ENCODE measurements at regions not wholly inside any gene's neighbourhood (a gene's known extent, or its start where the extent isn't known, plus 50 kb on each side); places are given as distances from the start of the nearest gene placed in this dataset.

DNA sequence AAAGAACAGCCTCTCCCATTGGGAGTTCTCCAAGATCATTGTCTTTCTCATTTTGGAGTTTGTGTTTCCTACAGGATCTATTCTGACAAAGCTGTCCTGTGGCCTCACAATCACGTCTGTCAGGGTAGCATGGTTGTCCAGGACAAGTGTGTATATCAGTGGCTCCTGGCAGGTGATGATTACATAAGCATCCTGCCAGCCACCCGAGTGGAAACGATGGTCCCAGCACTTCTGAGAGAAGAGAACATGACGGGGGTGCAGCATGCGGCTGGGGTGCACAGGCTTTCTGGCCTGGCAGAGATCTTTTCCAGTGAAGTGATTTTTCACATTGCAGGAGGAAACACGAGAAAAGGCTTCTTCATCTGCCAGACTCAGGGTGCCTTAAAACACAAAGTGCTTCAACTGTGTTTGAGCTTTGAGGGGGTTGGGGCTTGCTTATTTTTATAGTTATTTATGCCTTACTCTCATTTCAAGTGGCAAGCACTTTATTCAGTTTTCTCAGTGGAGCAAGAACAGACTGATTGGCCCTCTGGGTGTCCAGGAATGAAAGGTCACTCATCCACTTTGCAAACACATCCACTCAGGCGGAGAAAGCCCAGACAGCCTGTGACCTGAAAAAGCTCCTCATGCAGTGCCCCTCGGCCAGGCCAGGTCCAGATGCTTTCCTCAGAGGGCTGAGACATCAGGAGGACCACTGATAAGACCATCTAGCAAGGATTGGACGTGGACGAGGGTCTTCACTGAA lies 186.0 kb downstream of the DUSP10 start:
- TF ChIP-seq, protein P1, sequence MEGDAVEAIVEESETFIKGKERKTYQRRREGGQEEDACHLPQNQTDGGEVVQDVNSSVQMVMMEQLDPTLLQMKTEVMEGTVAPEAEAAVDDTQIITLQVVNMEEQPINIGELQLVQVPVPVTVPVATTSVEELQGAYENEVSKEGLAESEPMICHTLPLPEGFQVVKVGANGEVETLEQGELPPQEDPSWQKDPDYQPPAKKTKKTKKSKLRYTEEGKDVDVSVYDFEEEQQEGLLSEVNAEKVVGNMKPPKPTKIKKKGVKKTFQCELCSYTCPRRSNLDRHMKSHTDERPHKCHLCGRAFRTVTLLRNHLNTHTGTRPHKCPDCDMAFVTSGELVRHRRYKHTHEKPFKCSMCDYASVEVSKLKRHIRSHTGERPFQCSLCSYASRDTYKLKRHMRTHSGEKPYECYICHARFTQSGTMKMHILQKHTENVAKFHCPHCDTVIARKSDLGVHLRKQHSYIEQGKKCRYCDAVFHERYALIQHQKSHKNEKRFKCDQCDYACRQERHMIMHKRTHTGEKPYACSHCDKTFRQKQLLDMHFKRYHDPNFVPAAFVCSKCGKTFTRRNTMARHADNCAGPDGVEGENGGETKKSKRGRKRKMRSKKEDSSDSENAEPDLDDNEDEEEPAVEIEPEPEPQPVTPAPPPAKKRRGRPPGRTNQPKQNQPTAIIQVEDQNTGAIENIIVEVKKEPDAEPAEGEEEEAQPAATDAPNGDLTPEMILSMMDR (IDR thresholded peaks at IDR 0.05; ENCODE audit: insufficient read depth, low read depth, low read length): no peak
- DNase-seq (ENCODE audit: low read depth): no peak
- H3K4me3 ChIP-seq (ENCODE audit: low read depth, low read length): no peak overlapping the region

DNA sequence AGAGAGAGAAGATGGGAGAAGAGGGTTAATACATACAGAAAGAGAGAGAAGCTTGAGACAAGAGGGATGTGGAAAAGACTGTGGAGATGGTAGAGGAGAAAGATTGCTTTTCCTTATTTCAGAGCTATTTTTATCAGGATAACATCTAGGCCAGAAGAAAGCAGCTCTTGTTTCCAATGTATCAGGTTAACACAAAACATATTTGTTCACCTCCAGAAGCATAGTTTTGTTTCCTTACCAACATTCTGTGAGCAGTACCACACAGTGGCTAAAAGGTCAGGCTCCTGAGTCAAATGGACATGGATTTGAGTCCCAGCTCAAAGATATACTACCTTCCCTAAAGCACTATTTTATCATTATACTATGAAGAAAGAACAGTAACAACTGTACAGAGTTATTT lies 185.5 kb downstream of the DUSP10 start:
- no peak for DNase-seq (ENCODE audit: low read depth)
- H3K4me3 ChIP-seq (ENCODE audit: low read depth, low read length): no peak overlapping the region
- TF ChIP-seq, protein P1 (IDR thresholded peaks at IDR 0.05; ENCODE audit: insufficient read depth, low read depth, low read length): no peak

DNA sequence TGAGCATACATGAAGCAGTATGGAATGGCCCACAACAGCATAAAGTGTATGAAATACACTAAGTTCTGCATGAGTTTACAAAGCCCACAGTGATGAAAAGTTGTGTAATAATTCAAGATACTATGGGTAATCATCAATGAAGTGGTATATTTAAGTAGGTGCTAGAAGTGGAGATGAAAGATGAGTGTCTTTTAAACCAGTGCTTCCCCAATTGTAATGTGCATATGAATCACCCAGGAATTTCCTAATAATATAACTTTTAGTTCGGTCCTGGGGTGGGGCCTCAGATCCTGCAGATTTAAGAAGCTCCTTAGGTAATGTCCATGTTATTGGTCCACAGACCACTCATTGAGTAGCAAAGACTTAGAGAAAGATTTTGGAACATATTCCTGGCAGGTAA lies 184.9 kb downstream of the DUSP10 start:
- TF ChIP-seq, protein P1 (IDR thresholded peaks at IDR 0.05; ENCODE audit: insufficient read depth, low read depth, low read length): no peak
- H3K4me3 ChIP-seq (ENCODE audit: low read depth, low read length): no peak overlapping the region
- no peak for DNase-seq (ENCODE audit: low read depth)

DNA sequence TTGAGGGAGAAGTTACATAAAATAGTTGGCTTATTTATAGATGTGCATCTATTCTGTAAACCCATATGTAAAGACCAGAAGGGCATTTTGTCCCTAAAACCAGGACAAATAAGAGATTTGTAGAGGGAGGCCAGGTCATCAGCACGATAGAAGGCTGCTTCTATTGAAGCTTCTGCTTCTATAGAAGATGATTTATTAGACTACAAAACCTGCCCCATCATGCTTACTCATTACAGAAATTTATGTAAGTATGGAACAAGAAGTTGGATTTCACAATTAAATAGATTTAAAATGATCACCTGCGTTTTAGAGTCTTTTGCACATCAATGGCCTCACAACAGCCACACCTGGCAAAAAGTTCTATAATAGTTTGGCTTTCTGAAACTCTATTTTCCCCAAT lies 183.5 kb downstream of the DUSP10 start:
- TF ChIP-seq, protein P1 (IDR thresholded peaks at IDR 0.05; ENCODE audit: insufficient read depth, low read depth, low read length): no peak
- no peak overlapping the region for H3K4me3 ChIP-seq (ENCODE audit: low read depth, low read length)
- DNase-seq (ENCODE audit: low read depth): no peak

DNA sequence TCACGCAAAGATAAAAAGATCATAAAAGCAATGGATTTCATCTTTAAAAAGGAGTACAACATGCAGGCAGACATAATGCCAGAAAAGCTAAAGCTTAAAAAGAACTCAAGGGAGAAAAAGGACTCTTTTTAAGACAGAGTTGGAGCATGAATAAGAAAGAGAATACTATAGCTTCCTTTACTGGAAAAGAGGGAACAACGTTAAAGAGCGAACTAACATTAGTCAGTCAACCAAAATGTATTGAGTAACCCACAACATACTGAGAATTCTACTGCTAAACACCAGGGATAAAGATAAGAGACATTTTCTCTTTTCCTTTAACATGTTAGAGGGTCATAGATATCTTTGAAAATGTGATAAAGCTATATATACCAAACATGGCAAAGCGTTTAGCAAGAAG lies 182.0 kb downstream of the DUSP10 start:
- DNase-seq (ENCODE audit: low read depth): peak; percentile 34
- TF ChIP-seq, protein P1 (IDR thresholded peaks at IDR 0.05; ENCODE audit: insufficient read depth, low read depth, low read length): no peak

DNA sequence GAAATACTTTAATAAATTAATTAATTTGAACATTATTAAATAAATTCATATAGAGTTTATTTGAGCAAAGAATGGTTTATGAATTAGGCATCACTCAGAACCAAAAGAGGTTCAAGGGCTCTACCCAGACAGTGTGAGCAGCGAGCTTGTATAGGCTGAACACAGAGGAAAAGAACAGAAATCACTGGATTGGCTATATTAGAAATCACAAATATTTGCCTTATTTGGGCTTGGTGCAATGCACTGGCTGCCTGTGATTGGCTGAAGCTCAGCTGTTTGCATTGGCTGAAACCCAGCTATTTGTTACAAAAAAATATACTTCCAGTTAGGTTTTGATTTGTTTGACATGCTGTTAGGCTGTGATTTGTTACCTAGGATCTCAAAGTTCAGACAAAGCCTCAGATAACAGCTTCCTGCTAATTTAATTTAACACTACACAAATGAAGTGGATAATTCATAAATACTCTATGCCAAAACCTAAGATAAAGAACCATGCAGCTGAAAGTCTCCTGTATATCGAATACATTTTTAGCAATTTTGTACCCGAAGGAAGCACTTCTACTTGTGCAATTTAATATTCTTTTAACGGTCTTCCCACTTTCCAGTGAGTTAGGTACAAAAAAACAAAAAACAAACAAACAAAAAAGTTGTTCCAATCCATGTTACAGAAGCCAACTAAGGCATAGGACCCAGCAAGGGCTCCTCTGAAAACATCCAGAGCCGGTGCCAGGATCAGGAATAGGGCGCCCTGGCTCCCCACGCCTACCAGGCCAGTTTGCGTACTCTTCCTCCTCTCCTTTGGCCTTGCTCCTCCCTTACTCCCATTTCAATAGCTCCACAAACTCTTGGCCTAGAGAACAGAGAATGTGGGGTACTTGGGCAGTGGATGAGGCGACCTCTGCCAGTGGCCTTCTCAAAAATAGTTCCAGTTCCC lies 179.1 kb downstream of the DUSP10 start:
- H3K4me3 ChIP-seq (ENCODE audit: low read depth, low read length): no peak overlapping the region
- TF ChIP-seq, protein P1 (IDR thresholded peaks at IDR 0.05; ENCODE audit: insufficient read depth, low read depth, low read length): no peak
- DNase-seq (ENCODE audit: low read depth): no peak

More for the DNA sequence above, 182.0 kb downstream of the DUSP10 start:
- no peak overlapping the region for H3K4me3 ChIP-seq (ENCODE audit: low read depth, low read length)
